HG03103 (cell line): ENCODE measurements at regions not wholly inside any gene's neighbourhood (a gene's known extent, or its start where the extent isn't known, plus 50 kb on each side); places are given as distances from the start of the nearest gene placed in this dataset.
"Not testable (repeated sequence)": the region's sequence is repeated elsewhere in the genome, so short reads cannot be mapped to it uniquely, and the experiment has no call there.

ENCODE experiments used
- ATAC-seq: cut with Tn5 transposase; IDR thresholded peaks from one replicate; pipeline ENCODE4 v1.9.1; 2021; ENCODE audit warnings: low read depth; ENCODE audit not compliant: unreplicated experiment

GRCh38 chr3:169029674-169030285 is 633.7 kb downstream of the MECOM start:
- no peak for ATAC-seq

DNA sequence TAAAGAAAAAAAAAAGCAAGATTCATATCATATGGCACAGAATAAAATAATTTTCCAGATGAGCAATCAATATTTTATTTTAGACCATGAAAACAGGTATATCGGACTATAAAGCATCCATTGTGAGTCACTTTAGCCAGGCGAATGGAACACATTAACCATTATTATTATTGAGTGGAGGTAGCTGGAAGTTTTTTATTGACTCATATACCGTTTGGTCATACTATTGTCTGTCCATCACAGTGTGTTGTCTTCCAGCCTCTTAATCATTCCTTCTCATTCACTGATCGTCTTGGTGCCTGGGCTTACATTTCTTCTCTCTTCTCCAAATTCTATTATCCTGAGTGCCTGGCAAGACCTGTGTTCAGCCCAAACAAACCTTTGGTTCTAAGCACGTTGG is 634.8 kb downstream of the MECOM start:
- ATAC-seq, result no peak

GRCh38 chr3:169026543-169027182 is 636.8 kb downstream of the MECOM start:
- no peak for ATAC-seq

DNA sequence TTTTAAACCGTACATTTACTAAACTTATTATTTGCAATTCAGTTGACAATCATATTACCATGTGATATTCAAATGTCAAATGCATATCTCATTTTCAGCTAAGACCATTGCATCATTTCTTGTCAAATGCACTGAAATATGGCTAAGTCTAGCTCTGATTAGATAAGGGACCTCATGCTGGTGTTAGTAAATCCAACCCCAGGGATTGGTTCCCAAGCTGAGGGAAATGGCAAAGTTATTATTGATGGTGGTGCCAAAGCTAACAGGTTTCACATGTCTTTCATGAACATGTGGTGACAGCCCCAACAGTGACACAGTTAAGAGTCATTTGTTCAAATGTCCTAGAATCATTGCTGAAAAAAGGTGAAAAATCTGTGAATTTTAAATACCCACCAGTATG is 641.1 kb downstream of the MECOM start:
- no peak for ATAC-seq

- no peak for ATAC-seq
These were observed 643.1 kb downstream of the MECOM start for GRCh38 chr3:169020371-169020770.

DNA sequence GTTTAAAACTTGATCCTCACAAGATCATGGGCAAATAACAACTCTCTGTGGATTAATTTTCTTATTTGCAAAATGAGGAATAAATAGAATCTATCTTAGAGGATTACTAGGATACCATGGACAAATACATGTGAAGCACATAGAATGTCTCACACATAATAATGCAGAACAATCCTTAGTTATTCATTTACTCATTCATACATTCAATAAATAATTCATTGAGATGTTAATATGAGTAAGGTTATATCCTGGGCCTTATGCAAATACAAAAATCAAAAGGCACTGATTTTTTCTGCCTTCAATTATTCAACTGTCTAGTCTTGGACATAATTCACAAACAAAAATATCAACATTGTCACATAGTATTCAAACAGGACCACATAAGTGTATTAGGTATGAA is 654.1 kb downstream of the MECOM start:
- ATAC-seq, result no peak

- ATAC-seq, result no peak
These were observed 654.6 kb downstream of the MECOM start for GRCh38 chr3:169008776-169009358.

DNA sequence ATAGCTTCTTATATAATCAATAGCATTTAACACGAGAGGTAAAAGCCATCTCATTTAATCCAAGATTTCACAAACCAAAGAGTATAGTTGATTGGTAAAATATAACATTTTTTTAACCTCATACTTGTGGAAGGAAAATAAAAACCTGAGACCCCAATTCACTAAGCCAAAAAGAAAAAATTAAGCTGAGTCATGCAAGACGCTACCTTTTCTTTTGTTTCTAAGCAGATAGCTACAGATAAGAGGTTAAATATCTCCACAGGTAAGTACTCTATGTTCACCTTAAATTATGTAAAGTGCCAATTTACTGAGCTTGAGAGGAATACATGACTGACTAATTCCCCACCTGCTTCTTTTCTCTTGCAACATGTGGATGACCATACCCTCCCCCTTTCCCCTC is 656.4 kb downstream of the MECOM start:
- ATAC-seq, result no peak

GRCh38 chr3:169006398-169006797 is 657.1 kb downstream of the MECOM start:
- ATAC-seq, result not testable (repeated sequence)

GRCh38 chr3:169002689-169003088 is 660.8 kb downstream of the MECOM start:
- no peak for ATAC-seq

DNA sequence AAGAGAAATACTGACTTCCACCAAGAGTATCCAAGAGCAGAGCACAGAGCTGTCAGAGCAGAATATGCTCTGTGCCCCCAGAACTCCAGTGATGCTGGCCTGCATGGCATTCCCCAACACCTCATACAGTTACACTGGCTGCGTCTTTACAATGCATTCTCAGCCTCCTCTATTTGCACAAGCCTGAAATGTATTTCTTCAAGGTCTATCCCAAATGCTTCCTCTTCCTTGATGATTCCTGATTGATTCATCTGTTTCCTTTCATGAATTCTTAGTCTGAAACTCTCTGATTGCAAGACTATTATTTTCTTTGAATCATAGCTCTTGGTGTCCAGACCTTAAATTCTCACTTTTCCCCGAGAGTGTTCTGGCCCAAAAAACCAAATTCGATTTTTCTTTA is 664.7 kb downstream of the MECOM start:
- no peak for ATAC-seq

DNA sequence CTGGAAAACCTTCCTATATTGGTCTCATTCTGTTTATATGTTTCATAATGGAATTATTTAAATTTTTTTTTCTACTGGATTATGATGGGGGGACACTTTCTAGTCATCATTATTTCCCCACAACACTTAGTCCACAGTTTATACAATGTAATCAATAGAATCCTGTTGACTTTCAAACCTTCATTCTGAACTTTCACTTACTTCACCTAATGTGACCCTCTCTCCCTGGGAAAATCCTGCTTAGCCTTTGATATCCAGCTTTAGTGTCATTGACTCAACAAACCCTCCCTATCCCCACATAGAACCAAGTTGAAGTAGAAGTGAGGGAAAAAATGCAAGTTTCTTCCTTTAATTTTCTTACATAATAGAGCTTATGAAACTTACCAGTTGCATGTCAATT is 666.0 kb downstream of the MECOM start:
- no peak for ATAC-seq

DNA sequence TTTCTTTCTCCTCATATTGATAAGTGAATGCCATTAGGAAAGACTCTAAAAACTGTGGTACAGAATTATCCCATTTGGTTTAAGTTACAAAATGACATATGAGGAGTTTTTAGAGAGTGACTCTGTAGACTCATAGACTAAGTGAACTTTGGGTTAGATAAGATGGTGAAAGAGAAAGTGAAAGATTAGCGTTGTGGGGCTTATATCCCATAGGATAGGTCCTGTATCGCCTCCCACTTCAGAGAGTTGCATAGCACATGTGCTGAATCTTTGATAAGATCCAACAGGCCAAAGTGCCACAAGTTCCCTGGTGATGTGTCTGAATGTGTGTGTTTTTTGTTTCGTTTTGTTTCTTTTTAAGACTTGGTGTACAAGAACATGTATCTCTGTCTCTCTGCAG is 666.9 kb downstream of the MECOM start:
- ATAC-seq, result no peak

- no peak for ATAC-seq
These were observed 668.4 kb downstream of the MECOM start for GRCh38 chr3:168995129-168995528.

DNA sequence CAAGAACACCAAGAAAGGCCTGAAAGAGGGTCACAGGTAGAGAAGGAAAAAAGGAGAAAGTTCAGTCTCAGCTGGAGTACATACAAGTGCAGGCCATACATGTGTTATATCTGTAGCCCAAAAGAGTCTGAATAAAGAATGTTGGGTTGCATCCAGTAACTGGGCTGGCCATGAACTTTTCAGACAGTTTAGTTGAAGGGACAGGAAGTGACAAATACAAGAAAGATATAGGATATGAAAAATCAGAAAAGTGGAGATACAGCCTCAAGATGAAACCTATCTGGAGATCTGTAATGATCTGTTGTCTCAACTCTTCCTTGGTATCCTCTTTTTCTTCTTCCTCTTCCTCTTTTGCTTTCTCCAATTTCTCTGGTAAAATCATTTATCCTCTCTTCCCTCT is 671.7 kb downstream of the MECOM start:
- ATAC-seq, result no peak

DNA sequence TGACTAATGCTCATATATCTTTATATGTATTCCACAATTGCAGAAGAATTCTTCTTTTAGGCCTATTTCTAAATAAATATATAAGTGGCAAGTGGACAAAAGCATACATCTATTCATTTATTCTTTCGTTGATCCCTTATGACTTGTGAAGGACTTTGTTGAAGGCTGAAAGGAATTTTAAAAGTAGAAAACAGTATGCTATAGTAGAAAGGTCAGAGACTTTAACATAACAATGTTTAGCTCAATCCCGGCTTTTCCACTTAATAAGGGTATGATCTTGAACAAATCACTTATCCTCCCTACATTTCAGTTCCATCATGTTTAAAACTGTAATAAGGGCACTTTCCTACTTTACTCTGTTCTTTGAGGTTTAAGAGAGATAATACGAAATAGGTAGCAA is 672.9 kb downstream of the MECOM start:
- no peak for ATAC-seq

DNA sequence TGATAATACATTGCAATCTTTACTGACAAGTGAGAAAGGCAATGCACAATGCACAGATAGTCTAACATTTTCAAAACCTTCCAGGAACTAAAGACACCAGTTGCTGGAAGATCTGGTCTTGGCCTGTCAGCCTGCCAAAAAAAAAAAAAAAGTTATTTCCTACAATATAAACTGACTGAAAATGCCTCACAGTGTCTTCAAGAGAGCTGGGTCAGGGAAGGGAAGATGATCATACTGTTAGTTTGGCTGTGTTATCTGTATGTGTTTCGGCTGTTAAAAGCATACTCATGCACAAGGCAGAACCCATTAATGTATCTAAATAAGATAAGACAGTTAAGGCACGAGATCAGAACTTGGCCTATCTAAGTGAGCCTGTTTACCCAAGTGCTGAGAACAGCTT is 673.4 kb downstream of the MECOM start:
- no peak for ATAC-seq

- no peak for ATAC-seq
These were observed 674.1 kb downstream of the MECOM start for GRCh38 chr3:168989396-168989795.

DNA sequence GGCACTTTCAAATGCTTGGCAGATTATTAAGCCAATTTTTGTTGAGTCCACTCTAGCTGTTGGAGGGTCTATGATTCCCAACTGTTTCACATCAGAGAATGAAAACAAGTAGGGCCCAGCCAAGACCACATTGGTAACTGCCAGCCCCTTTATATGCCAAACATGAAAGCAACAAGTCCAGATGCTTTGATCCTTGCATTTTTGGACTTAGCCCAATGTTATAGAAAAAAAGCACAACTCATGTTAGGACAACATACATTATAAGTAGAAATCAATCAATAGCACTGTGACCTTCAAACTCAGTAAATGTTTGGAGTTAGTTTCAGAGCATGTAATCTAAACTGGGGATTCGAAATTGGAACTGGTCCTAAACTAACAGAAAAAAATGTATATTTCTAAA is 674.7 kb downstream of the MECOM start:
- no peak for ATAC-seq

DNA sequence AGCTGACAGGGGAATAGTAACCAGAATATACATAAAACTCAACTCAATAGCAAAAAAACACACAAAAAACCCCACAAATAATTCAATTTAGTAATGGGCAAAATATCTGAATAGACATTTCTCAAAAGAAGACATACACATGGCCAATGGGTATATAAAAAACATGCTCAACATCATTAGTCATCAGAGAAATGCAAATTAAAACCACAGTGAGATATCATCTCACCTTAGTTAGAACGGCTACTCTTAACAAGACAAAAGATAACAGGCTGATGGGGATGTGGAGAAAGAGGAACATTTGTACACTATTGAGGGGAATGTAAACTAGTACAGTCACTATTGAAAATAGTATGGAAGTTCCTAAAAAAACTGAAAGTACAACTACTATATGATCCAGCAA is 678.6 kb downstream of the MECOM start:
- no peak for ATAC-seq

DNA sequence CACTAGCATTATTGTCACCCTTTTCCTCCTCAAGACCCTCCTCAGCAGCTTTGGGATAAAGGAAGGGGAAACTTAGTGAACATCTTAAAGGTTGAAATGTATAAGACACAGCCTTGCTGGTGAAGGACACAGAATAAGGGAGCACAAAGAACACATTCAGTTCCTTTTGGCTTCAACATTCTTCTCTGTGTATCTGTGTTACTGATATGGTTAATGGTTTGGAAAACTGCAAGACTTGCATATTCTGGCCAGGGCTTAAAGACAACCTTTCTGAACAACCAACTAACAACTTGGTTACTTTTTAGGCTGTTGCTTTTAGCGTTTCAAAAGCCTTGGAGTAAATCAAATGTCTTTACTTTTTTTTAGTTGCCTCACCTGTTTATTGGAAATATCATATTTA is 680.5 kb downstream of the MECOM start:
- no peak for ATAC-seq

DNA sequence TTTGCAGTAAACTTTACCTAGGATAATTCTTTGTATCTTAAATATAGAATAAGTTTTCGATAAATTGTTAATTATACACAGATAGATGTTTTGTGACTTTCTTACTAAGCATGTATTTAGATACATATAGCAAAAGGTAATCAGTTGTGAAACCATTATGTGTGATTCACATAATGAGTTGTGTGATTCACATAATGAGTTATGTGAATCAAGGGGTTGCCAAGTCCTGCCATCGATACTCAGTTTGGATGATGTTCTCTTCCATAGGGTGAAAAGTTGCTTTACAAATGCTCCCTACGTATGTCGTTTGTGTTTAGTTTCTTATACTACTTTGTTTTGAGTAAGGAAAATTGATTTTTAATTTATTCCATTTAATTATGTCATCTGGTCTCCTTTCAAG is 682.1 kb downstream of the MECOM start:
- no peak for ATAC-seq
